ENCODE measurements at regions not wholly inside any gene's neighbourhood (a gene's known extent, or its start where the extent isn't known, plus 50 kb on each side); places are given as distances from the start of the nearest gene placed in this dataset.
"Not testable (repeated sequence)": the region's sequence is repeated elsewhere in the genome, so short reads cannot be mapped to it uniquely, and the experiment has no call there.

DNA sequence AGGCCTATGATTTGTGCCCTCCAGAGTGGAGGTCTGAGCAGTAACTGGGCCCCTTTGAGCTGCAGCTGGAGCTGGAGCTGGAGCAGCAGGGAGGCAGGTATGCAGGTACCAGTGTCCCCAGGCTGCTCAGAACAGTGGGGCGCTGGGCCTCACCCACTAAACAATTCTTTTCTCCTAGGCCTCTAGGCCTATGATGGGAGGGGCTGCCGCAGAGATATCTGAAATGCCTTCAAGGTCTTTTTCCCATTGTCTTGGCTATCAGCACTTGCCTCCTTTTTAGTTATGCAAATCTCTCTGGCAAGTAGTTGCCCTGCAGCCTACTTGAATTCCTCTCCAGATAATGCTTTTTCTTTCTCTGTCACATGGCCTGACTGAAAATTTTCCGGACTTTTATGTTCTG is 79.7 kb upstream of the OTUD4 start:
- TF ChIP-seq, protein P1, sequence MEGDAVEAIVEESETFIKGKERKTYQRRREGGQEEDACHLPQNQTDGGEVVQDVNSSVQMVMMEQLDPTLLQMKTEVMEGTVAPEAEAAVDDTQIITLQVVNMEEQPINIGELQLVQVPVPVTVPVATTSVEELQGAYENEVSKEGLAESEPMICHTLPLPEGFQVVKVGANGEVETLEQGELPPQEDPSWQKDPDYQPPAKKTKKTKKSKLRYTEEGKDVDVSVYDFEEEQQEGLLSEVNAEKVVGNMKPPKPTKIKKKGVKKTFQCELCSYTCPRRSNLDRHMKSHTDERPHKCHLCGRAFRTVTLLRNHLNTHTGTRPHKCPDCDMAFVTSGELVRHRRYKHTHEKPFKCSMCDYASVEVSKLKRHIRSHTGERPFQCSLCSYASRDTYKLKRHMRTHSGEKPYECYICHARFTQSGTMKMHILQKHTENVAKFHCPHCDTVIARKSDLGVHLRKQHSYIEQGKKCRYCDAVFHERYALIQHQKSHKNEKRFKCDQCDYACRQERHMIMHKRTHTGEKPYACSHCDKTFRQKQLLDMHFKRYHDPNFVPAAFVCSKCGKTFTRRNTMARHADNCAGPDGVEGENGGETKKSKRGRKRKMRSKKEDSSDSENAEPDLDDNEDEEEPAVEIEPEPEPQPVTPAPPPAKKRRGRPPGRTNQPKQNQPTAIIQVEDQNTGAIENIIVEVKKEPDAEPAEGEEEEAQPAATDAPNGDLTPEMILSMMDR (IDR thresholded peaks at IDR 0.05): no peak
- TF ChIP-seq POLR2A (IDR thresholded peaks at IDR 0.05): no peak
- Histone ChIP-seq H3K9me3 (no peaks in the 10 kb centered on the region), H3K4me3 (no peak overlapping the region), H3K4me1 (no peaks in the 10 kb centered on the region), H3K27ac (no peak overlapping the region), H3K27me3 (no peaks in the 10 kb centered on the region), H3K36me3 (ENCODE audit: low read depth, missing control alignments) (no peaks in the 10 kb centered on the region)
- WGBS, 2 donors: 77 to 85% methylated on average over 3 of the region's 3 CpGs
- intact Hi-C loops (cut with DNase I; ENCODE audit: low total_unique reads): no loop called here
- DNase-seq: no peak

DNA sequence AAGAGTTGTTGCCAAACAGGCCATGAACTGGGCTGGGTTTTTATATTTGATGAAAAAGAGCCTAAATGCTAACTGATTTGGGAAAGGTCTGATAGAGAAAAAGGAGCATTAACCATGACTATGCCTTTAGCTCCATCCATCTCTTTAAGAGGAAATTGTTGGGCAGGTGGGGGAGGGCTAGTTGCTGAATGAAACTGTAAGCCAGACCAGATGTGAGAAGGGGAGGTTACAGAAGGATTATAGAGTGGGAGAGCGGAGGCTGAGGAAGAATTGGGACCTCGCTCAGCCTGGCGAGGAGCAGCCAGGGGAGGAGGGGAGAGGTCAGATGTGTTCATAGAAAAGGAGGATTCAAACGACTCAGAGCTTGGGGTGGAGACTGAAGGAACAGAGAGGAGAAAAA is 74.9 kb upstream of the OTUD4 start:
- DNase-seq; H3K27me3 ChIP-seq; intact Hi-C loops (cut with DNase I; ENCODE audit: low total_unique reads); H3K9me3 ChIP-seq; H3K27ac ChIP-seq; H3K4me1 ChIP-seq; H3K4me3 ChIP-seq; H3K36me3 ChIP-seq (ENCODE audit: low read depth, missing control alignments): not testable (repeated sequence)
- WGBS, 2 donors: 57 to 61% methylated on average over 4 of the region's 4 CpGs

DNA sequence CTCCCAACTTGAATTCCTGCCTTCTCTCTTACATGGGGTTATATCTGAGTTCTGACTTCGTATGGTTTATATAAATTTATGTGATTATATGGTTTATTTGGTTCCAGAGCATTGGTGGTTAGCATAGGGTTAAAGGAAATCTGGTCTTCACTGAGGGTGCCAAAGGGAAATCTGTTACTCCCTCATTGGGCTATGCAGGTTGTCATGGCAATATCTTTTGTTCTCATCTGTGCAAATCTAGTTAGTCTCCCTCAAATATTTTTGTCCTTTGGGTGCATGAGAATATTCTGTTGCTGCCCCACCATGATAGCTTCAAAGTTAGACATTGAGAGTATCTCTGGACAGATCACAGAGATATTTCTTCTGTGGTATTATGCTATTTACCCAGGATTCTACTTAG is 71.8 kb upstream of the OTUD4 start:
- Histone ChIP-seq H3K27ac (no peak overlapping the region), H3K9me3 (no peaks in the 10 kb centered on the region), H3K27me3 (no peaks in the 10 kb centered on the region), H3K4me3 (no peak overlapping the region), H3K4me1 (no peaks in the 10 kb centered on the region), H3K36me3 (ENCODE audit: low read depth, missing control alignments) (no peaks in the 10 kb centered on the region)
- no peak for TF ChIP-seq POLR2A (IDR thresholded peaks at IDR 0.05)
- TF ChIP-seq, protein P1 (IDR thresholded peaks at IDR 0.05): no peak
- 80 to 95% methylated on average over 1 of the region's 1 CpG for WGBS, 2 donors
- intact Hi-C loops (cut with DNase I; ENCODE audit: low total_unique reads): no loop called here
- no peak for DNase-seq

DNA sequence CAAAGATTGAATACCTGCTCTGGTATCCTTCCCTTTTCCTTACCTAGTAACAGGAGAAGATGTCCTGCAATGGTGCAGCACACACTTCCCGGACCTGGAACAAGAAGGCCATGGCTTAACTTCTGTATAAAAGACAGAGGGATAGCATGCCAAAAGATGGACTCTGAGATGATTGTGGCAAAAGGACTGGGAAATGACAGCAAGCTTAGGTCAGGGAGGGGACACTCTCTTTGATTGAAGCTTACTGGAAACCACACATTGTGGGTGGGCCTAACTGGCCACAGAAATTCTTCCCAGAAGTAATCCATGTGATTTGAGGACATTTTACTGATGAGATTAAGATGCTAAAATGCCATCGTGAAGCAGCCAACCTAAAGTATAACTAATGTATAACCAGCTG is 71.0 kb upstream of the OTUD4 start:
- TF ChIP-seq, protein P1 (IDR thresholded peaks at IDR 0.05): no peak
- TF ChIP-seq POLR2A (IDR thresholded peaks at IDR 0.05): no peak
- no peaks in the 10 kb centered on the region for H3K4me1 ChIP-seq
- H3K27ac ChIP-seq: no peak overlapping the region
- no peaks in the 10 kb centered on the region for H3K27me3 ChIP-seq
- 91 to 94% methylated on average over 2 of the region's 2 CpGs for WGBS, 2 donors
- no peak for DNase-seq
- H3K36me3 ChIP-seq (ENCODE audit: low read depth, missing control alignments): no peaks in the 10 kb centered on the region
- no peak overlapping the region for H3K4me3 ChIP-seq
- no peaks in the 10 kb centered on the region for H3K9me3 ChIP-seq
- intact Hi-C loops (cut with DNase I; ENCODE audit: low total_unique reads): no loop called here

- H3K9me3 ChIP-seq: no peaks in the 10 kb centered on the region
- no peaks in the 10 kb centered on the region for H3K27me3 ChIP-seq
- H3K36me3 ChIP-seq (ENCODE audit: low read depth, missing control alignments): no peaks in the 10 kb centered on the region
- intact Hi-C loops (cut with DNase I; ENCODE audit: low total_unique reads): no loop called here
- 81% methylated on average over 2 of the region's 2 CpGs for whole genome bisulfite sequencing, 2 donors
- no peak overlapping the region for H3K4me3 ChIP-seq
- DNase-seq: no peak
- H3K27ac ChIP-seq: no peak overlapping the region
- no peak for TF ChIP-seq POLR2A (IDR thresholded peaks at IDR 0.05)
- no peaks in the 10 kb centered on the region for H3K4me1 ChIP-seq
Observed at GRCh38 chr4:145248971-145249370, 68.6 kb upstream of the OTUD4 start.

- 88 to 93% methylated on average over 1 of the region's 1 CpG for WGBS, 2 donors
- intact Hi-C loops (cut with DNase I; ENCODE audit: low total_unique reads): no loop called here
- TF ChIP-seq, protein P1 (IDR thresholded peaks at IDR 0.05): no peak
- no peak for TF ChIP-seq POLR2A (IDR thresholded peaks at IDR 0.05)
- no peaks in the 10 kb centered on the region for H3K36me3 ChIP-seq (ENCODE audit: low read depth, missing control alignments)
- DNase-seq: no peak
- no peaks in the 10 kb centered on the region for H3K27me3 ChIP-seq
- H3K9me3 ChIP-seq: no peaks in the 10 kb centered on the region
- no peaks in the 10 kb centered on the region for H3K4me1 ChIP-seq
- no peak overlapping the region for H3K27ac ChIP-seq
- no peak overlapping the region for H3K4me3 ChIP-seq
Observed at GRCh38 chr4:145248502-145248901, 68.1 kb upstream of the OTUD4 start.
